Central memory CD4-positive, alpha-beta T cell (primary cell): ENCODE measurements at regions not wholly inside any gene's neighbourhood (a gene's known extent, or its start where the extent isn't known, plus 50 kb on each side); places are given as distances from the start of the nearest gene placed in this dataset.

Source experiments
- DNase-seq: peaks from one replicate; pipeline ENCODE4 v3.0.0; 2022

- DNase-seq: no peak
These were observed 55.5 kb upstream of the SMLR1 start for GRCh38 chr6:130771741-130772140.

- no peak for DNase-seq
These were observed 53.3 kb upstream of the SMLR1 start for GRCh38 chr6:130773860-130774259.

- no peak for DNase-seq
These were observed 51.7 kb upstream of the SMLR1 start for GRCh38 chr6:130775411-130776012.

- DNase-seq: no peak
These were observed 50.8 kb upstream of the SMLR1 start for GRCh38 chr6:130776287-130776925.
